K562 (cell line): ENCODE measurements at regions not wholly inside any gene's neighbourhood (a gene's known extent, or its start where the extent isn't known, plus 50 kb on each side); places are given as distances from the start of the nearest gene placed in this dataset.

Experiments used
- CEBPB ChIP-seq: fragments of 450-650 bp; IDR thresholded peaks from 2 replicates; pipeline ENCODE4 v1.6.1; 2016; ENCODE audit warnings: missing genetic modification characterization, missing compliant biosample characterization
- CHCHD3 ChIP-seq: fragments of 250-450 bp; sonication (Bioruptor Pico); IDR thresholded peaks from 2 replicates; pipeline ENCODE4 v2.1.2; 2022; ENCODE audit warnings: mild to moderate bottlenecking
- CREB1 ChIP-seq, 2 experiments: sonication (generic) in 1 of 2; formaldehyde crosslinking in 1 of 2; IDR thresholded peaks; 2 replicates each; pipeline versions ENCODE4 v1.6.1 to v1.8.0; 2012 to 2022; ENCODE audit warnings: inconsistent platforms in 1 of 2, mild to moderate bottlenecking in 1 of 2, missing genetic modification reagents in 1 of 2, moderate library complexity in 1 of 2
- FOSL1 ChIP-seq: fragments of 200-800 bp; sonication (Bioruptor generic); conservative IDR thresholded peaks from 2 replicates; pipeline ENCODE4 v1.6.1; 2016; ENCODE audit warnings: missing genetic modification characterization, missing compliant biosample characterization
- FUS ChIP-seq: fragments of 200-400 bp; formaldehyde crosslinking; optimal IDR thresholded peaks from 2 replicates; pipeline ENCODE3; 2017; ENCODE audit warnings: low read depth, low read length
- GABPB2 ChIP-seq: fragments of 250-450 bp; sonication (Bioruptor Pico); conservative IDR thresholded peaks from 2 replicates; pipeline ENCODE4 v1.5.1; 2021; ENCODE audit warnings: mild to moderate bottlenecking
- KLF16 ChIP-seq: IDR thresholded peaks from 2 replicates; pipeline ENCODE4 v1.6.1; 2016; ENCODE audit warnings: antibody characterized with exemption
- NCOA1 ChIP-seq: fragments of 450-650 bp; IDR thresholded peaks from 2 replicates; pipeline ENCODE4 v1.6.1; 2016; ENCODE audit warnings: low read depth
- RCOR1 ChIP-seq, 2 experiments: IDR thresholded peaks; 2 replicates each; pipeline ENCODE4 v1.6.1; 2012; ENCODE audit warnings: low read depth in 2 of 2, low read length in 2 of 2, borderline replicate concordance in 1 of 2, improper control_type of control experiment in 1 of 2
- ZBTB17 ChIP-seq: fragments of 450-650 bp; formaldehyde crosslinking; IDR thresholded peaks from 2 replicates; pipeline ENCODE4 v1.4.0; 2020; ENCODE audit warnings: mild to moderate bottlenecking
- ZBTB8A ChIP-seq: fragments of 450-650 bp; IDR thresholded peaks from 2 replicates; pipeline ENCODE4 v1.6.1; 2018; ENCODE audit warnings: mild to moderate bottlenecking, moderate library complexity; ENCODE audit not compliant: partially characterized antibody
- ZMIZ1 ChIP-seq, 2 experiments: fragments of 150-350 bp in 1 of 2; IDR thresholded peaks; 2 replicates each; pipeline ENCODE4 v1.6.1; 2012 to 2016; ENCODE audit warnings: low read depth in 2 of 2, low read length in 2 of 2, mild to moderate bottlenecking in 1 of 2, moderate library complexity in 1 of 2
- ZNF280B ChIP-seq: fragments of 250-450 bp; sonication (Bioruptor Pico); IDR thresholded peaks from 2 replicates; pipeline ENCODE4 v1.5.1; 2021; ENCODE audit warnings: mild to moderate bottlenecking
- ZNF586 ChIP-seq: fragments of 450-650 bp; formaldehyde crosslinking; conservative IDR thresholded peaks from 2 replicates; pipeline ENCODE4 v1.4.0; 2020; ENCODE audit warnings: mild to moderate bottlenecking, moderate library complexity
- ZNF77 ChIP-seq: fragments of 250-450 bp; sonication (Bioruptor Pico); IDR thresholded peaks from 2 replicates; pipeline ENCODE4 v1.5.0; 2020
- TF ChIP-seq, protein P1 (sequence below): fragments of 450-650 bp; IDR thresholded peaks from 2 replicates; pipeline ENCODE4 v1.6.1; 2018; ENCODE audit not compliant: partially characterized antibody
- TF ChIP-seq, protein P2 (sequence below): fragments of 200-800 bp; sonication (Bioruptor generic); IDR thresholded peaks from 2 replicates; pipeline ENCODE4 v1.6.1; 2017; ENCODE audit warnings: missing genetic modification characterization, missing compliant biosample characterization

- TF ChIP-seq ZMIZ1 (IDR thresholded peaks at IDR 0.05; ENCODE audit: low read depth in 2 of 2, low read length in 2 of 2) = no peak
- TF ChIP-seq CHCHD3 (CRISPR knock-in tag) = no peak
- TF ChIP-seq ZNF586 (CRISPR knock-in tag) = no peak
- TF ChIP-seq ZBTB17 (CRISPR knock-in tag) = no peak
- 0 out of 4 replicates have a peak, but pooled peaks of 1 of the 2 experiments have one; percentile 36 for TF ChIP-seq RCOR1 (IDR thresholded peaks at IDR 0.05; ENCODE audit: borderline replicate concordance in 1 of 2, low read depth in 2 of 2, low read length in 2 of 2)
- no peak for TF ChIP-seq KLF16
- peak; percentile 98 for TF ChIP-seq CEBPB (tag)
- no peak for TF ChIP-seq FUS
- TF ChIP-seq NCOA1 = no peak; the same call in 1 of the 2 replicates
- TF ChIP-seq ZNF77 (CRISPR knock-in tag) = no peak
- peak; percentile 62; the same call in 1 of the 2 replicates for TF ChIP-seq CREB1 (IDR thresholded peaks at IDR 0.05)
- TF ChIP-seq CREB1 (CRISPR knock-in tag; IDR thresholded peaks at IDR 0.05) = peak; percentile 41; the same call in 1 of the 2 replicates
- TF ChIP-seq, protein P1, sequence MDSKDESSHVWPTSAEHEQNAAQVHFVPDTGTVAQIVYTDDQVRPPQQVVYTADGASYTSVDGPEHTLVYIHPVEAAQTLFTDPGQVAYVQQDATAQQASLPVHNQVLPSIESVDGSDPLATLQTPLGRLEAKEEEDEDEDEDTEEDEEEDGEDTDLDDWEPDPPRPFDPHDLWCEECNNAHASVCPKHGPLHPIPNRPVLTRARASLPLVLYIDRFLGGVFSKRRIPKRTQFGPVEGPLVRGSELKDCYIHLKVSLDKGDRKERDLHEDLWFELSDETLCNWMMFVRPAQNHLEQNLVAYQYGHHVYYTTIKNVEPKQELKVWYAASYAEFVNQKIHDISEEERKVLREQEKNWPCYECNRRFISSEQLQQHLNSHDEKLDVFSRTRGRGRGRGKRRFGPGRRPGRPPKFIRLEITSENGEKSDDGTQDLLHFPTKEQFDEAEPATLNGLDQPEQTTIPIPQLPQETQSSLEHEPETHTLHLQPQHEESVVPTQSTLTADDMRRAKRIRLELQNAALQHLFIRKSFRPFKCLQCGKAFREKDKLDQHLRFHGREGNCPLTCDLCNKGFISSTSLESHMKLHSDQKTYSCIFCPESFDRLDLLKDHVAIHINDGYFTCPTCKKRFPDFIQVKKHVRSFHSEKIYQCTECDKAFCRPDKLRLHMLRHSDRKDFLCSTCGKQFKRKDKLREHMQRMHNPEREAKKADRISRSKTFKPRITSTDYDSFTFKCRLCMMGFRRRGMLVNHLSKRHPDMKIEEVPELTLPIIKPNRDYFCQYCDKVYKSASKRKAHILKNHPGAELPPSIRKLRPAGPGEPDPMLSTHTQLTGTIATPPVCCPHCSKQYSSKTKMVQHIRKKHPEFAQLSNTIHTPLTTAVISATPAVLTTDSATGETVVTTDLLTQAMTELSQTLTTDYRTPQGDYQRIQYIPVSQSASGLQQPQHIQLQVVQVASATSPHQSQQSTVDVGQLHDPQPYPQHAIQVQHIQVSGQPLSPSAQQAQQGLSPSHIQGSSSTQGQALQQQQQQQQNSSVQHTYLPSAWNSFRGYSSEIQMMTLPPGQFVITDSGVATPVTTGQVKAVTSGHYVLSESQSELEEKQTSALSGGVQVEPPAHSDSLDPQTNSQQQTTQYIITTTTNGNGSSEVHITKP = peak; percentile 9
- TF ChIP-seq ZNF280B (CRISPR knock-in tag) = no peak
- TF ChIP-seq FOSL1 = 0 out of 2 replicates have a peak, but pooled peaks have one; percentile 27
- TF ChIP-seq, protein P2, sequence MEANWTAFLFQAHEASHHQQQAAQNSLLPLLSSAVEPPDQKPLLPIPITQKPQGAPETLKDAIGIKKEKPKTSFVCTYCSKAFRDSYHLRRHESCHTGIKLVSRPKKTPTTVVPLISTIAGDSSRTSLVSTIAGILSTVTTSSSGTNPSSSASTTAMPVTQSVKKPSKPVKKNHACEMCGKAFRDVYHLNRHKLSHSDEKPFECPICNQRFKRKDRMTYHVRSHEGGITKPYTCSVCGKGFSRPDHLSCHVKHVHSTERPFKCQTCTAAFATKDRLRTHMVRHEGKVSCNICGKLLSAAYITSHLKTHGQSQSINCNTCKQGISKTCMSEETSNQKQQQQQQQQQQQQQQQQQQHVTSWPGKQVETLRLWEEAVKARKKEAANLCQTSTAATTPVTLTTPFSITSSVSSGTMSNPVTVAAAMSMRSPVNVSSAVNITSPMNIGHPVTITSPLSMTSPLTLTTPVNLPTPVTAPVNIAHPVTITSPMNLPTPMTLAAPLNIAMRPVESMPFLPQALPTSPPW (CRISPR knock-in tag) = peak; percentile 33; the same call in 1 of the 2 replicates
- TF ChIP-seq ZBTB8A = peak; percentile 79
- TF ChIP-seq GABPB2 (CRISPR knock-in tag) = no peak
Measured at GRCh38 chr1:161427733-161428516, 60.2 kb upstream of the CFAP126 start (continued).
